Aorta (tissue), 5 donors: ENCODE measurements at regions not wholly inside any gene's neighbourhood (a gene's known extent, or its start where the extent isn't known, plus 50 kb on each side); places are given as distances from the start of the nearest gene placed in this dataset.

Experiments used
- ATAC-seq: fragments of 200-7000 bp; cut with Tn5 transposase; one replicate; pipeline ENCODE4 v1.9.1; 2022; ENCODE audit warnings: moderate library complexity; ENCODE audit not compliant: low FRiP score
- DNase-seq, 2 donors: peaks; one replicate each; pipeline ENCODE4 v3.0.0-alpha.2; 2020
- H3K27ac ChIP-seq, 2 donors: one replicate each; pipeline ENCODE4 v1.5.1; 2013; ENCODE audit warnings: low read length in 2 of 2, mild to moderate bottlenecking in 2 of 2, moderate library complexity in 2 of 2, control low read depth in 1 of 2, inconsistent platforms in 1 of 2, low read depth in 1 of 2
- H3K27me3 ChIP-seq, 2 donors: one replicate each; pipeline ENCODE4 v1.6.1; 2013; ENCODE audit warnings: control low read depth in 1 of 2, low read length in 1 of 2, mild to moderate bottlenecking in 1 of 2, moderate library complexity in 1 of 2; ENCODE audit not compliant: insufficient read depth in 2 of 2, control insufficient read depth in 1 of 2
- H3K36me3 ChIP-seq, 2 donors: one replicate each; pipeline ENCODE4 v1.6.1; 2013; ENCODE audit warnings: control low read depth in 1 of 2, low read length in 1 of 2, mild to moderate bottlenecking in 1 of 2; ENCODE audit not compliant: insufficient read depth in 2 of 2, control insufficient read depth in 1 of 2
- H3K4me1 ChIP-seq, 2 donors: one replicate each; pipeline ENCODE4 v1.6.1; 2013; ENCODE audit warnings: low read length in 2 of 2, control low read depth in 1 of 2, mild to moderate bottlenecking in 1 of 2, moderate library complexity in 1 of 2; ENCODE audit not compliant: insufficient read depth in 2 of 2, control insufficient read depth in 1 of 2
- H3K4me3 ChIP-seq, 2 donors: one replicate each; pipeline ENCODE4 v1.5.1; 2013; ENCODE audit warnings: low read length in 2 of 2, control low read depth in 1 of 2, mild to moderate bottlenecking in 1 of 2
- H3K9me3 ChIP-seq: one replicate; pipeline ENCODE4 v1.6.1; 2013; ENCODE audit warnings: mild to moderate bottlenecking, low read length; ENCODE audit not compliant: control insufficient read depth
- WGBS, 2 donors: extraction: QIAGEN DNeasy Blood & Tissue Kit; methylation state at CpG; one replicate each; pipeline ENCODE4 v1.1.7; 2013; 5-methylcytosine and 5-hydroxymethylcytosine counted together
- intact Hi-C, 2 donors: fragments of 100-400 bp; cut with DNase I; formaldehyde crosslinking; loops; one replicate each; pipeline versions ENCODE4 v1.14.2 to v1.15.0; 2022
- donor health status: healthy with polysubstance abuse.
- donor health status: Bipolar disorder and iron deficiency.
- donor health status: DM: no; HTN: no; CAD: no.
- donor health status: DM: no; HTN: no; CAD: no.
- donor health status: DM: yes; HTN: yes; CAD: no.

DNA sequence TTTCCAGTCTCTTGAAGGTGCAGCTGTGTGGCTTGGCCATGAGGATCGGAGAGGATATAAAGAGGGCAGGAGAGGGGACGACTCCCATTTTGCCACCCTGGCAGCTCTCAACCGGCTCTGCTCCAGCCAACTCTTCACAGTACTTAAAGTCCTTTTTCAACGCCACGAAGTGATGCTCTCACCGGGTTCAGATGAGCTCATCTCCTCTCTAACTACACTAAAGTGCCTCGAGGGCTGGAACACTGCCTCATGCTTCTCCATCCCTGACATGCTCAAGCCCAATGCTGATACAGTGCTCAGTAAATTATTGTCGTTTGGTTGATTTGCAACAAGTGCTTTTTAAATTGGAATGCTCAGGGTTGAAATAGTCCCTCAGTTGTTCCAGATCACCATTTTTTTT lies 97.8 kb downstream of the GTPBP8 start:
- ATAC-seq (no peak), DNase-seq (no peak)
- Histone ChIP-seq H3K4me3 (no peak overlapping the region), H3K4me1 (no peaks in the 10 kb centered on the region), H3K27me3 (no peaks in the 10 kb centered on the region), H3K9me3 (no peaks in the 10 kb centered on the region), H3K27ac (no peak overlapping the region), H3K36me3 (no peaks in the 10 kb centered on the region)
- WGBS, 2 donors, result 85 to 88% methylated on average over 8 of the region's 8 CpGs
- intact Hi-C loops, result no loop called here

- WGBS, 2 donors, result 69 to 80% methylated on average over 1 of the region's 1 CpG
- no peaks in the 10 kb centered on the region for H3K27me3 ChIP-seq
- no peaks in the 10 kb centered on the region for H3K36me3 ChIP-seq
- DNase-seq (no peak), ATAC-seq (no peak)
- no peak overlapping the region for H3K4me3 ChIP-seq
- no peaks in the 10 kb centered on the region for H3K4me1 ChIP-seq
- no peak overlapping the region for H3K27ac ChIP-seq
- no peaks in the 10 kb centered on the region for H3K9me3 ChIP-seq
- intact Hi-C loops, result no loop called here
These were observed 100.6 kb downstream of the GTPBP8 start for GRCh38 chr3:113091417-113091816.

DNA sequence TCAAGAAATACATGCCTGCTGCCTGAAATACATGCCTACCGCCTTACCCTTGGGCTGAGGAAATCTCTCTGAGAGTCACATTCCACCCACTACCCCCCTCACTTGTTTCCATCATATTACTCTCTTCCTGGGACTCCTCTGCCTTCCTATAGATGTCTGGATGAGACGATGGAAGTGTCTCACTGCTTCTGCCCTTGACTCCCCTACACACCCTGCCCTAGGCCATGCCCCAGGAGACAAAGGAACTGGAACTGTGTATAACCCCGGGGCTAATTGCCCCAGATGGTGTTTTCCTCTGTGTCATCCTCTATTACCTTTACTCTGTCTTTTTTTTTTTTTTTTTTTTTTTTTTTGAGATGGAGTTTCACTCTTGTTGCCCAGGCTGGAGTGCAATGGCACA lies 102.0 kb downstream of the GTPBP8 start:
- DNase-seq (no peak), ATAC-seq (no peak)
- no peak overlapping the region for H3K27ac ChIP-seq
- H3K4me1 ChIP-seq, result no peaks in the 10 kb centered on the region
- no peaks in the 10 kb centered on the region for H3K27me3 ChIP-seq
- no peak overlapping the region for H3K4me3 ChIP-seq
- no peaks in the 10 kb centered on the region for H3K36me3 ChIP-seq
- WGBS, 2 donors, result 72 to 81% methylated on average over 3 of the region's 3 CpGs
- no peaks in the 10 kb centered on the region for H3K9me3 ChIP-seq
- intact Hi-C loops, result no loop called here

DNA sequence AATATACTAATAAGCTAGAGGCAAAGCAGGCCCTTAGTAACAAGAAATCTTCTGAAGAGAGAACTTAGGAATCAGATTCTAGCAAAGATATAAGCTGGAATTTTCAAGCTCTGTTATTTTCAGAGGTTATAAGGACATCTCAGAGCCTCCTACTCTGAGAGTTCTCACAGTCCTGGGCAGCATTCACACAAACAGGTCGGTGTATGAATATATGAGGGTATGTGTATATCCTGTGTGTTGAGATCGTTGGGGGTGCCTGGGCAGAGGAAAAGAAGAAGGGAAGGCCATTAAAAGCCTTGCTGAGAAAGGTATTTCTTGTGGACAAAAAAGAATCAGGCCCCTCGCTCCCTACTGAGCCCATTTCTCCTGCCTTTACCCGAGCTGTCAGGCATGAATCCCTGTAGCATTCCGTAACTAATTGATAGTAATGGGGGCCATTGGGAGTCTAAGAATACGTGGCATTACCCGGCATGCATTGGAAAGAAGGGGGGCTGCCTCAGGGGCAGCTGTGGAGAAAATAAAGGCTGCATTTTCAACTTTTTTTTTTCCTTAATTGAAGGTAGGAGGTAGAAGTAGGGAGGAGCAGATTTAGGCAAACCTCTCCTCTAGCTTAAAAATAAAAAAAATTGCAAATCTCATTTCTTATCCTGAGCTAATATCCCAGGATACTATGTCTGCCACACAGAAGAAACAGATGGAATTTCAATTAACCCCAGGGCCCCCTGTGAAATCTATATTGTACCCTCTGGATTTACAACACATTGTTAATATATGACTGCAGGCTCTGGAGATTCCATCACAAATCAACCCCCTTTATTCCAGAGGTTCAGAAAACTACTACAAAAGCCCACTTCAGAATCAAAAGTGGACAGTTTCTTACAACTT lies 103.8 kb downstream of the GTPBP8 start:
- Histone ChIP-seq H3K36me3 (no peaks in the 10 kb centered on the region), H3K4me3 (no peak overlapping the region), H3K9me3 (no peaks in the 10 kb centered on the region), H3K4me1 (no peaks in the 10 kb centered on the region), H3K27ac (no peak overlapping the region), H3K27me3 (no peaks in the 10 kb centered on the region)
- no peak for ATAC-seq
- intact Hi-C loops, result no loop called here
- 69 to 80% methylated on average over 7 of the region's 7 CpGs for WGBS, 2 donors
- no peak for DNase-seq

DNA sequence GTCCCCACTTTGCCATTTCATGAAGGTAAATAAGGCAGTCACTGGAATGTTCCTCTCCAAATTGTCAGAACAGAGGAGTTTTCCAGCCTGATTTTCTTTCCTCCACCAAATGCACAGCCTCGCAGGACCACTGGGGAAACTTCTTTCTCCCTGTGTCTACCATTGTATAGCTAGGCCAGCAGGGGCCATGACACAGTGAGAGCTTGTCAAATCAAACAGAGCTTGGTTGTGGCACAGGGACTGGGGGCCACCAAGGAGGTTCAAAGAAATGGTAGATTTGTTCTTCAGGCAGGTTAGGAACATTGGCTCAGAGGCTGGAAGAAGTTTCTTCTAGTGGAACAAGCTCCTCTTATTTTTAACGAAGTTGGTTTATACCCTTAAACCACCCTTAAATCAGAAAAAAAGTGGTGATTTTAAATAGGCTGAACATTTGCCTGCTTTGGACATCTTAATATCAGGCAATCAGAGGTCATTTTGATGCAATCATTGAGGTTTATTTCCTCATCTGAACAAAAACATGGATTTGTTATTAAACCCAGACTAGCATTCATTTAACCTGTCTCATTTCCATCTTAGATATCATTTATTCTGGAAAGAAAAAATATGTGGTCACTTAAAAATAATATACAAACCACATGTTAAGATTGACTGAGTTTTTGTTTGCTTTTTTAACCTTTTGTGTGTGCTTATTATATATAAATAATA lies 105.6 kb downstream of the GTPBP8 start:
- H3K4me1 ChIP-seq, result no peaks in the 10 kb centered on the region
- 71 to 84% methylated on average over 2 of the region's 2 CpGs for WGBS, 2 donors
- H3K9me3 ChIP-seq, result no peaks in the 10 kb centered on the region
- H3K36me3 ChIP-seq, result no peaks in the 10 kb centered on the region
- H3K4me3 ChIP-seq, result no peak overlapping the region
- no peak overlapping the region for H3K27ac ChIP-seq
- H3K27me3 ChIP-seq, result no peaks in the 10 kb centered on the region
- DNase-seq, result no peak
- intact Hi-C loops, result no loop called here
- no peak for ATAC-seq

- DNase-seq (no peak), ATAC-seq (no peak)
- Histone ChIP-seq H3K27ac (no peak overlapping the region), H3K4me1 (no peaks in the 10 kb centered on the region), H3K9me3 (no peaks in the 10 kb centered on the region), H3K36me3 (no peaks in the 10 kb centered on the region), H3K27me3 (no peaks in the 10 kb centered on the region), H3K4me3 (no peak overlapping the region)
- intact Hi-C loops, result no loop called here
- 88 to 89% methylated on average over 3 of the region's 3 CpGs for WGBS, 2 donors
These were observed 107.2 kb downstream of the GTPBP8 start for GRCh38 chr3:113097960-113098447.

GRCh38 chr3:113100063-113100462 lies 109.3 kb downstream of the GTPBP8 start:
- H3K27me3 ChIP-seq, result no peaks in the 10 kb centered on the region
- 95% methylated on average over 2 of the region's 2 CpGs for WGBS, 2 donors
- no peaks in the 10 kb centered on the region for H3K9me3 ChIP-seq
- intact Hi-C loops, result no loop called here
- H3K27ac ChIP-seq, result no peak overlapping the region
- DNase-seq (no peak), ATAC-seq (no peak)
- no peaks in the 10 kb centered on the region for H3K36me3 ChIP-seq
- H3K4me3 ChIP-seq, result no peak overlapping the region
- no peaks in the 10 kb centered on the region for H3K4me1 ChIP-seq

DNA sequence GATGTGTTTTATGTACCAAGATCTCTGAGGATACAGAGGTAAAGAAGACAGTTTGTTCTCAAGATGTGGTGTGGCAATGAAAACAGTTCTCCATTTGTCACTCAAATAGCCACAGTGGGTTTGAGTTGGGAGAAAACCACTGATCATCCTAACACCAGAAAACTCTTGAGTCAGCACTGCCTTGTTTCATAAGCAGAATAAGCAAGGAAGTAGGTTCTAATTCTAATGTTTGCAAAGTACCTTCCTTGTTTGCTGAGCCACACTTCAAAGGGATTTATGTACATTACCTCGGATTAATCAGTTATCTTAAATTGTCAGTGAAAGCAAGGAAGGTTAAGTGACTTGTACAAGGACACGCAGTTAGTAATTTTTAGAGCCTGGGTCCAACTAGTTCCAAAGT lies 107.8 kb upstream of the BOC start:
- 87 to 88% methylated on average over 2 of the region's 2 CpGs for WGBS, 2 donors
- ATAC-seq, result no peak

More for the DNA sequence above, 107.8 kb upstream of the BOC start:
- H3K4me1 ChIP-seq, result no peaks in the 10 kb centered on the region
- no peak overlapping the region for H3K27ac ChIP-seq
- no peak overlapping the region for H3K4me3 ChIP-seq
- no peaks in the 10 kb centered on the region for H3K36me3 ChIP-seq
- intact Hi-C loops, result no loop called here
- H3K9me3 ChIP-seq, result no peaks in the 10 kb centered on the region
- H3K27me3 ChIP-seq, result no peaks in the 10 kb centered on the region
- no peak for DNase-seq
